Activated CD8-positive, alpha-beta memory T cell treated with anti-CD3 and anti-CD28 coated beads for 24 hours (primary cell): ENCODE measurements at regions not wholly inside any gene's neighbourhood (a gene's known extent, or its start where the extent isn't known, plus 50 kb on each side); places are given as distances from the start of the nearest gene placed in this dataset.
"Not testable (repeated sequence)": the region's sequence is repeated elsewhere in the genome, so short reads cannot be mapped to it uniquely, and the experiment has no call there.

Experiments used
- DNase-seq: peaks from one replicate; pipeline ENCODE4 v3.0.0-alpha.2; 2020

GRCh38 chr14:89519040-89519439 is 102.0 kb upstream of the FOXN3 start:
- DNase-seq, result no peak

DNA sequence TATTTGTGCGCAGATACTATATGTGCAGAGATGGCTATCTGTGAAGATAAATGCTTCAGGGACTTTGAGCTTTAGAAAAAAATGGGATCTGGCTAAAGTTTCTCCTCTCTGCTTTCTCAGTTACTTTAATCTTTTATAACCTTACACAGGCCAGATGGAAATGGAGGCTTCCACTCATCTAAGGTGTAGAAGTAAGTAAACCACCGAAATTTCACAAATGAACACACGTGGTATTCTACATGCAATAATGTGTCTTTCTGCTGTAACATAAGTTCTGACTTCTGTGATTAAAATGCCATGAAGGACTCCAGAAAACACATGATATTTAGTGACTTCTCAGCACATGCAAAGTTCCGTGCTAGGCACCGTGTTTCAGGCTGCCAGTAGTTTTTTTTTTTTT is 99.1 kb upstream of the FOXN3 start:
- DNase-seq, result no peak

- DNase-seq, result no peak
Measured at GRCh38 chr14:89514601-89515000, 97.6 kb upstream of the FOXN3 start.

DNA sequence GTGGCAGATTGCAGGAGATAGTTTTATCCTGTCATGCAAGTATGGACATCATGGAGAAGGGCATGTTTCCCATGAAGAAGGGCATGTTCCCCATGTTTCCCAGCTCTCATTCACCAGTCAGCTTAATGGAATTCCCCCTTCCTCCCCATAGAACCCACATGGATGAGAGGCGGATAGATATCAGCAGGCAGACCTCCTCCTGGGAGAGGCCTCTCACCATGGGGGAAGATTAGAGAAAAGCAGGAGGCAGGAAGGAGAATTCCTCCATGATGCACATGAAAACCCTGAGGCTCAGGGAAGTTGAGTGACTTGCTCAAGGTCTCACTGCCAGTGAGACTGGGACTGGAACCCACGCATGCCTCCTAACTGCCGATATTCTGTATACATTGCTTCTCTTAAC is 92.9 kb upstream of the FOXN3 start:
- no peak for DNase-seq

DNA sequence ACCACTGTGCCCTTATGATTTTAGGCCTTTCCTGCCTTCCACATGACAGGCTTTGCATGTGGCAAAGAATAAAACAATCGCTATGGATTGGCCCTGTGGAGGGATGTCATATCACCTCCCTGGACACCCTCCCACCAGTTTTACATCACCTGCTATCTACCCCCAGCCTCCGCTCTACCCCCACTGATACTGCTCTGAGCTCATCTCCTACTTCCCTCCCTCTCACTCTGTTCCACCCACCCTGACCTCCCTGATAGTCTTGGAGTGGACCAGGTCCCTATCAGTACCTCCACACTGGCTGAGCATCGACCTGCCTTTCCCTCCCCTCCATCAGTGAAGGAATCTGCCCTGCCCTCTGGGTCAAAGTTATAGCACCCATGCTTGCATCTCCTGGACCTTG is 91.8 kb upstream of the FOXN3 start:
- DNase-seq, result no peak

GRCh38 chr14:89507926-89508460 is 91.0 kb upstream of the FOXN3 start:
- DNase-seq, result no peak

DNA sequence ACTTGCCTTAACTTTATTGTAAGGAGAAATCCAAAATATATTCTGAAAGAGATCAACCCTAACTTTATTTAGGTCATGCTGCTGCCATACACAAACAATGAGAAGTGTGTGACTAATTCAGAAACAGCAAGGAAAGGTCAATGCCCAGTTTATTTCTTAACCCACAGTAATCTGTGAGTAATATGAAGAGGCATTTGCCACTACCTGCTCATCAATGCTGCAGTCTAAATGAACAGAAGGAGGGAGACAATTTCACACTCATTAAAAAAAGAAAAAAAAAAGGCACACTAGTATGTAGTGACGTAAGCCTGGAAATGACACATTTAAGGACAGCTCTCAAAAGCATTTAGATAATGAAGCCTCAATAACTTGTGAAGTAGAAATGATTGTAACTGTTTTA is 90.5 kb upstream of the FOXN3 start:
- DNase-seq, result no peak

- not testable (repeated sequence) for DNase-seq
Measured at GRCh38 chr14:89506891-89507452, 89.9 kb upstream of the FOXN3 start.

GRCh38 chr14:89504602-89505313 is 87.7 kb upstream of the FOXN3 start:
- DNase-seq, result no peak

DNA sequence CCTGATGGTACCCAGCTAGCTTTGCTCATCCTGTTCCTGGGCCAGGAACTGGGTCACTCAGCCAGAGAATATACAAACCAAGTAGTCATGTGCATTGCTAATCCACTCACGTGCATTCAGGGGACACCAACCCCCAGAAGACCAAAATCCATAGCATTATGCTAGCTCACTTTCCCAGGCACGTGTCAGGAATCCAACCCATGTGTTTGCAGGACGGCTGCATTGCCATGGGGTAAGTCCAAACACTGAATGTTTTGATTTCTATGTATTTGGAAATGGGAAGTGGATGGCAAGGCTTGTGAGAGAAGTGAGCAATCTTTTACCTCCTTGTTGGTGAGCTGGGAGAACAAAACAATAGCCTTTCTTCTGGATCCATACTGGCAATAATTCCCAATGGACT is 87.1 kb upstream of the FOXN3 start:
- no peak for DNase-seq

GRCh38 chr14:89503431-89503996 is 86.5 kb upstream of the FOXN3 start:
- DNase-seq, result no peak

GRCh38 chr14:89502966-89503365 is 85.9 kb upstream of the FOXN3 start:
- DNase-seq, result no peak

- DNase-seq, result no peak
Measured at GRCh38 chr14:89501381-89501780, 84.3 kb upstream of the FOXN3 start.

DNA sequence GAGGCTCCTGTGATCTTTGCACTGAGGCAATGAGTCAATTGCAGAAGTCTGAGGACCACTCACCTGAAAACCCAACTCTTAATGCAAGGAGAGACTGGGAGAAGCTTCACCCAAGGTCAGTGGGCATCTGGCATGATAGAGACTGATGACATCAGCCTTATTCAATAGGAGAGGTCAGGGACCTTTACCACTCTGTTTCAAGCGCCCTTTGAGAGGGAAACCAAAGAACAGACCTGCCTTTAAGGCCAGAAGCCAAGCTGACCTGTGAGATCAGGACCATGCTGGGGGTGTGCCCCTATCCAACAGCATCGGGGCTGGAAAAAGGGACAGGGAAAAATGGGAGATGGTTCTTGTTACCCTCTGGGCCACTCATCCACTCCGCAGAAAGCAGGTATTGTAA is 83.3 kb upstream of the FOXN3 start:
- DNase-seq, result no peak

DNA sequence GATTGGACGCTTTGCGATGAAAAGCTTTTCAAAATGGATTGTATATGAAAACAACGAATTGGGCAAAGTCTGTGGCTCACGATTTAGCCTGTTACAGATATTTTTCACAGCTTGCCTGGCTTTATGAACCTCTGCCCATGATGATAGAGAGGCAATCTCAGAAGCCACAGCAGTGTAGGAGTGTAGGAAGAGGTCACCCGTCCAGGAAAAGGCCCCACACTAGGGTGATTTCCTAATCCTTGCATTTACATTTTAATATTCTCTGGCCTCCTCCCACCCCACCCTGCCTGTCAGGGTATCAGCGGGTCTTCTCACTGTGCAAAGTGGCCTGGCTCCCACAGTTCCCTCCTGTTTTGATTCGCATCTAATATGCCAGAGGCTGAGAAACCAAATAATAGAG is 81.8 kb upstream of the FOXN3 start:
- no peak for DNase-seq

DNA sequence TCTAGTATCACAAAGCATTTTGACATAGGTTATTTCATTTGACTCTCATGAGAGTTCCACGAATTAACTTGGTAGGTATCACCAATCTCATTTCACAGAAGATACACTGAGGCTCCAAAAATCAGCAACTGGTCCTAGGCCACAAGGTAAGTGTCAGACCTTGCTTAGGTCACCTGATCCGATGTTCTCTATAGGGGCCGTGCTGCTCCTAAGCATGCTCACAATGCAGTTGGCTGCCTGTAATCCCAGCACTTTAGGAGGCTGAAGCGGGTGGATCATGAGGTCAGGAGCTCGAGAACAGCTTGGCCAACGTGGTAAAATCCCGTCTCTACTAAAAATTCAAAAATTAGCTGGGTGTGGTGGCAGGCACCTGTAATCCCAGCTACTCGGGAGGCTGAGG is 78.7 kb upstream of the FOXN3 start:
- DNase-seq, result no peak

DNA sequence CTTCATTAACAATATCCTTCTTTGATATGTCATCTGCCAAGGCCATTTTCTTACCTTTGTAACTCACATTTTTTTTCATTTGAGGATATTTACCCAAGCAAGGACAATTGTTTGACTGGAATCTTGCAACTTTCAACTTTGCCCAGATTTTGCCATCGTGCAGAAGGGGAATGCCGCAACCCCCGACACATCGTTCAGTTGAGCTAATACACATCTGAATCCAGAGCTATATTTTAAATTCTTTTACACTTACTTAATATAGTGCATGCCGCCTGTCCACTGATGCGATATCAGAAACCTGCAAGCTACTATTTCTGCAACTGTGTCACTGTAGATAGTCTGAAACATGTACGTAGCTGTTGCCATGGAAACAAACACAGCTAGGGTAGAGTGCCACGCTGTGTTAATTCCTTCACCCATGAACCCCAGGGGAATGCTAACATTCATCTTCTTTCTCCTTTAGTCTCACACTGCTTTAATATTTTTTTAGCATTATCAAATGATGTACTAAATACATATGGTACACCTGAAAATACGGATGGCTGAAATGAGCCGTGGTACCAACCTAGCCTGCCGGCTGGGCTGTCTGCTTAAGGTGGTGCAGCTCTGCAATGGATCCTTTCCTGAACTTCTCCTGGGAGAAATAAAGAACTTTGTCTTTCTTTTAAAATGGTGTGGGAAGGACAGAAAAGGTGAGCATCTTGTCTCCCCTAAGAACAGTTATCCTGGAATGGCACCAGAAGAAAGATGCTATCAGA is 77.0 kb upstream of the FOXN3 start:
- no peak for DNase-seq

DNA sequence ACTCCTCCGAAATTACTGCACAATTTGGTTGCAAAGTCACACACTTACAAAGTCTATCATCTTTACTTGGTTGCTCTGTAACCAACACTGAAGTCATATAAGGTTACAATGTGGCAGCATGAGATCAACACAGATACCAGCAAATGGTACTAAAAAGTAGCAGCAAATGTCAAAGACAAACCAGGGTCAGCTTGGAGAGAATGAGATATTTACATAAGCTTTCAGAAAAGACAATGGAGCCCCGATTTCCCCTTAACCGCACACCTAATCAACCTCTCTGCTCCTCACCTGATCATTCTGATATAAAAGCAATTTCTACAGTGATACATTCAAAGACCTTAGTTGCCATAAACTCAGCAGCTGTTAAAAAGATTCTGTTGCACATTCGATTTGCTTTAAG is 76.4 kb upstream of the FOXN3 start:
- no peak for DNase-seq

DNA sequence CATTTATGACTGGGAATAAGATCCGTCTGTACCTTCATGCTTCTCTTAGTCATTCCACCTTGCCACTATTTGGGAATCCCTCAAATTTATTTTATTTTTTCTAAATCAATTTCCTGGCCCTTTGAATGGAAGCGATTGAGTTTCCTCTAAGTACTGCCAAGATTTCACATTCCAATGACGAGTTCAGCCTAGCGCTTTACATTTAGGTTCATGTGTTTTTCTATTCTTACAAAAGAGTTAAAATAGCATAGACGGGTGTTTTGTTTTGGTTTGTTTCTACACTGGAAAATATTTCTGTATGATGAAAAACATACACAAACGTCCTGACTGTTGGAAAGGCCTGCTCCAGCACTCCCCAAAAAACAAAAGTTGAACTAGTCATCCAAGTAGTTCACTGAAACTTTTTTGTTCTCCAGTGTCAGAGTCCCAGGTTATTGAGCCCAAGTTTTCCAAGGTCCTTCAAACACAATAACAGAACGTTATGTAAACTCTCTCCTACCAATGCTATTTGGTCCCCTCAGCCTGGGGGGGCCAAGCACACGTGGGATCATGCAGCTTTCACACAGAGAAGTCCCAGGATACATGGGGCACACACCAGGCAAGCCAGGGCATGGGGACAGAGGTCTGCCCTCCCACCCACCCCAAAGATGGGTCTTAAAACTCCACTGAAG is 74.8 kb upstream of the FOXN3 start:
- no peak for DNase-seq

DNA sequence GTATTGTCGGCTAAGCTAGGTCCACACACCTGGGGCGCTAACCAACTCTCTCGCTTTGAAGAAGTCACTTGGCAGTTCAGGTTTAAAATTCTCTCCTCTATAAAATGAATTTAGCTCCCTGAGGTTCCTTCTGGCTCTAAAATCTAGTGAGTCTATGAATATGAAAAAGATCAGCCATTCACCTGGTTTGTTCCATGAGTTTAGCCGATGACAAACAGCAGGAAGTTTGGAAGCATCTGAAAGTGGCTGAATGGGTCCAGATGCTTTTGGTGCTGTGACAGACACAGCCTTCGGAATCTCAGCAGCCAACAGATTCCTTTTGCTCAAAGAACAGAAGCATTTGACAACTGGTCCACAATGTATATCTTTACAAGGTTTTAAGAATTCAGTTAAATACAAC is 73.4 kb upstream of the FOXN3 start:
- DNase-seq, result no peak

- DNase-seq, result no peak
Measured at GRCh38 chr14:89489761-89490437, 72.9 kb upstream of the FOXN3 start.

GRCh38 chr14:89486961-89487360 is 69.9 kb upstream of the FOXN3 start:
- DNase-seq, result no peak

DNA sequence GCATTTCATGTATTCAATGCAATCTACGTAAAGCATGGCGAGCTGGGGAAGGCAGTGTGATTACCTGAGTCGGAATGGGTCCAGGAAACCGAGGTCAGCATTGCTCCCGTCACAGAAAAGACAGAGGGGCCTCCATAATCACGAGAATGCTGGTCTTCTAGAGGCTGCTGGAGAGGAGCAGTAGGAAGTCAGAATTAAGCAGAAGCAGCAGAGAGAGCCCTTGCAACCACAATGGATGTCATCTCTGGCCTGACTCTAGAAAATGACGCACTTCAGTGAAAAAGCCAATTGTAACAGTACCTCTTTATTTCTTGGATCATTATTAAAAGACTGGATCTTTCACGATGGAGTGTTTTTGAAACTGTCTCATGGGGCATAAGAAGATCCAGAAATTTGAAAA is 69.5 kb upstream of the FOXN3 start:
- DNase-seq, result no peak
